ENCODE measurements at regions not wholly inside any gene's neighbourhood (a gene's known extent, or its start where the extent isn't known, plus 50 kb on each side); places are given as distances from the start of the nearest gene placed in this dataset.
"Not testable (repeated sequence)": the region's sequence is repeated elsewhere in the genome, so short reads cannot be mapped to it uniquely, and the experiment has no call there.

DNA sequence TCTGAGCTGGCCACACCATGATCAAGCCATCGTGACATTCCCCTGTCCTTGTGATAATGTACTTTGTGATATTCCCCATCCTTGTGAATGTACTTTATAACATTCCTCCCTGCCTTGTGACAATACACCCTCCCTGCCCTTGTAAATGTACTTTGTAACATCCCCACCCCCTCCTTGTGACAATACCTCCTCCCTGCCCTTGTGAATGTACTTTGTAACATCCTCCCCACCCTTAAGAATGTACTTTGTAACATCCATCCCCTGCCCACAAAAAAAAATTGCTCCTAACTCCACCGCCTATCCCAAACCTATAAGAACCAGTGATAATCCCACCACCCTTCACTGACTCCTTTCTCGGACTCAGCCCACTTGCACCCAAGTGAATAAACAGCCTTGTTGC, 128.8 kb upstream of the ATF7IP start:
- Mint-ChIP-seq H3K9me3 (peaks cover 15% of the 10 kb centered on the region), H3K4me1 (ENCODE audit: low read depth) (peaks cover 22% of the 10 kb centered on the region)
- H3K27me3 Mint-ChIP-seq (ENCODE audit: insufficient read depth); H3K27ac Mint-ChIP-seq; H3K4me3 Mint-ChIP-seq; H3K36me3 Mint-ChIP-seq (ENCODE audit: low read depth); DNase-seq (ENCODE audit: low spot score): not testable (repeated sequence)
- intact Hi-C loops (cut with micrococcal nuclease) = loop anchor here (5.0 kb wide), 1 partner anchor 536 kb away; a partner anchor contains a TSS

DNA sequence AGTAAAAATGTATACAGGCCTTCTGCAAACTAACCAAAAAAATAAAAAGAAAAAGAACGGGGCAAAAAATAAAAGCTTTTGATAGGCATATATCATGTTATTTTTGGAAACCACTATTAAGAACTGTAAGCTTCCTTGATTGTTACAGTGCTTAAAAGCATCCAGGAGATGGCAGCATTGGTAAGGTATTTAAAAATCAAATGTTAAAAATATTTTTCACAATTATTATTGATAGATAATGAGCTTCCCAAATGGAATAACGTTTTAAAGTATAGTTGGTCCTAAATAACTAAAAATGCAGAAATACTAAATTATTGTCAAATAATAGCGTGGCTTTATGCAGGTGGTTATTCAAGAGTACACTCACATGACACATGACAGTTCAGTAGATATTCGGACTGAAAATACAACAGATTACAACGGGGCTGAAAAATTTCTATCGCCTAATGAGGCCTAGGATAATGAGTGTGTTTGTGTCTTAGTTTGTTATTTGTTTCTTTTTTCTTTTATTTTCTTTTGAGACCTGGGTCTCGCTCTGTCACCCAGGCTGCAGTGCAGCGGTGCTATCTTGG, 127.2 kb upstream of the ATF7IP start:
- no peak for DNase-seq (ENCODE audit: low spot score)
- Mint-ChIP-seq H3K4me1 (ENCODE audit: low read depth) (peaks cover 22% of the 10 kb centered on the region), H3K36me3 (ENCODE audit: low read depth) (peaks cover 4% of the 10 kb centered on the region), H3K4me3 (no peak overlapping the region), H3K9me3 (peaks cover 7% of the 10 kb centered on the region), H3K27me3 (ENCODE audit: insufficient read depth) (no peaks in the 10 kb centered on the region), H3K27ac (no peak overlapping the region)
- intact Hi-C loops (cut with micrococcal nuclease) = loop anchor here (1.0 to 5.0 kb wide), 7 partner anchors 127 to 534 kb away; partner anchors contain the start of gene ATF7IP

DNA sequence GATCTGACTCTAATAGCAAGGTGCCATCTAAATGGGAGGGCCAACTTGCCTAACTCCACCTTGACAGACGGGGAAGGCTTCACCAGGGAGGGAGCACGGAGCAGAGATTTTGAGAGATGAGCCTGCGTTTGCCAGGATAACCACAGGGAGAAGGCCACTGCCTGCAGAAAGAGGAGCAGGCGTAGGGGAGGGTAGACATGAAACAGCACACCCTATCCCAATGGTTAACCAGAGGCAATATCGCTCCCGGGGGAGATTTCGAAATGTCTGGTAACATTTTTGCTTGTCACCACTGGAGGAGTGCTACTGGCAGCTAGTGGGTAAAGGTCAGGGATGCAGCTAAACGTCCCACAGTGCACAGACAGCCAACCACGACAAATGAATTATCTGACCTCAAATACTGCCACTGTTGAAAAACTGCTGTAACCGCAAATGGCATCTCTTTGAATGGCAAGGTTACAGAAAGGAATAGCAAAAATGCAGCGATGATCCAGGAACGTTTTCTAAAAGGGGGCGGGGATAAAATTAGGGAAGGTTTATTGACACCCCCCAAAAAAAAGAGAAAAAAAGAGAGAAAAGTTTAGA, 126.0 kb upstream of the ATF7IP start:
- no peaks in the 10 kb centered on the region for H3K27me3 Mint-ChIP-seq (ENCODE audit: insufficient read depth)
- H3K9me3 Mint-ChIP-seq = peaks cover 14% of the 10 kb centered on the region
- H3K36me3 Mint-ChIP-seq (ENCODE audit: low read depth) = peaks cover 7% of the 10 kb centered on the region
- intact Hi-C loops (cut with micrococcal nuclease) = loop anchor here (1.0 to 5.0 kb wide), 3 partner anchors 17 to 533 kb away; a partner anchor contains a TSS
- H3K4me3 Mint-ChIP-seq = peak overlapping the region; percentile 74
- no peak for DNase-seq (ENCODE audit: low spot score)
- peaks cover 22% of the 10 kb centered on the region for H3K4me1 Mint-ChIP-seq (ENCODE audit: low read depth)
- peak overlapping the region; percentile 73 for H3K27ac Mint-ChIP-seq

DNA sequence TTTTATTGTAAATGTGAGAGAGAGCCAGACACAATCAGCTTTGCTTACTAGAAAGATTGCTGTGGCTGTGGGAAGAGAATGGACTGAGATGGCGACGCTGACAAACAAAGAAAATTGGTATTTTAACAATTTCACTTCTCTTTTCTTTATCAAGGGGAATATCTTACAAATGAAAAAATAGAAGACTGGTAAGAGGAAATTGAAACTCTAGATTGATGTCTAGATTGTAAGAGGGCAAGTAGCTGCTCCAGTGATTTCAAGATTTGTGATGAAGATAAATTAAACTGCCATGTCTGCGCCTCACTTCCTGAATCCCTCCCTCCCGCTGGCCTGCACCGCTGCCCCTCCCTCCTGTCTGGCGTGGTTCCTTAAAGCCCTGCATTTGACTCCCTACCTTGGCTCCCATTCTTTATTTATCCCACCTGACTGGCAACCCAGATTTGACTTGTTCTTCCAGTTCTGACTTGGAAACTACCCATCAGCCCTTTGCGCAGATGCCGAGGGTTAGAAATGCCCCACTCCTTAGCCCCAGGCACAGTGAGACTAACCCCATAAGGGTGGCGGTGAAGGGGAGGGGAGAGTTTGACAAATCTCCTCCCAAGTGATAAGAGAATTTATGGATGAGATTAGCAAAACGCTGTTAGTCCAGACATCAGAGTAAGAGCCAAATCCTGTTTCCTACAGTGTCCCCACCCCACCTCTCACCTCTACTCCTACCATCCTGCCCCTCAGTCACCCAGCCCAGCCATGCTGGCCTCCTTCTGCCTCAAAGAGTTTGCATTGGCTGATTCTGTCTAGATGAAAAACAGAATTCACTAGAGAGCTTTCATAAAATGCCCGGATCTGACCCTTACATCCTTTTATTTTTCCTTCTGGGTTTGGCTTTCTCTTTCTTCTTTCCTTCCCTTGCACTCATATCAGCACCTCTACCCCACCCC, 125.3 kb upstream of the ATF7IP start:
- intact Hi-C loops (cut with micrococcal nuclease) = loop anchor here (1.0 to 5.0 kb wide), 3 partner anchors 16 to 532 kb away; a partner anchor contains a TSS
- DNase-seq (ENCODE audit: low spot score) = no peak
- peak overlapping the region; percentile 73 for H3K27ac Mint-ChIP-seq
- peaks cover 7% of the 10 kb centered on the region for H3K36me3 Mint-ChIP-seq (ENCODE audit: low read depth)
- peaks cover 18% of the 10 kb centered on the region for H3K9me3 Mint-ChIP-seq
- no peaks in the 10 kb centered on the region for H3K27me3 Mint-ChIP-seq (ENCODE audit: insufficient read depth)
- peak overlapping the region; percentile 74 for H3K4me3 Mint-ChIP-seq
- H3K4me1 Mint-ChIP-seq (ENCODE audit: low read depth) = peaks cover 22% of the 10 kb centered on the region

DNA sequence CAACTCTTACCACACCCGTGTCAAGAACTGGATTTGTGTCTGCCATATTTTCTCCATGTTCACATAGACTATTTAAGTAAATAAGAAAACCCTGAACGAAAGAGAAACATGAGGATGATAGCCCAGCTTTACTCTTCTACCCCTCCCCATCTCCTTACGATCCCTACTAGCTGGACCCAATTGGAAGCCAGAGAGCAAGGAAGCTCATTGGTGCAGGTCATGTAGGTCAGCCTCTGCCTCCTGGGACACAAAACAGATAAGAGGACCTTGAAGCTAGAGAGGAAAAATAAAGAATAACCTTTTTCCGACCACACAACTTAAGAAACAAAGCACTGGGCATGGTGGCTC, 124.6 kb upstream of the ATF7IP start:
- intact Hi-C loops (cut with micrococcal nuclease) = no loop called here
- H3K4me1 Mint-ChIP-seq (ENCODE audit: low read depth) = peaks cover 22% of the 10 kb centered on the region
- no peak for DNase-seq (ENCODE audit: low spot score)
- H3K27me3 Mint-ChIP-seq (ENCODE audit: insufficient read depth) = no peaks in the 10 kb centered on the region
- peaks cover 18% of the 10 kb centered on the region for H3K9me3 Mint-ChIP-seq
- H3K4me3 Mint-ChIP-seq = peak overlapping the region; percentile 28
- peaks cover 7% of the 10 kb centered on the region for H3K36me3 Mint-ChIP-seq (ENCODE audit: low read depth)
- H3K27ac Mint-ChIP-seq = peak overlapping the region; percentile 73

DNA sequence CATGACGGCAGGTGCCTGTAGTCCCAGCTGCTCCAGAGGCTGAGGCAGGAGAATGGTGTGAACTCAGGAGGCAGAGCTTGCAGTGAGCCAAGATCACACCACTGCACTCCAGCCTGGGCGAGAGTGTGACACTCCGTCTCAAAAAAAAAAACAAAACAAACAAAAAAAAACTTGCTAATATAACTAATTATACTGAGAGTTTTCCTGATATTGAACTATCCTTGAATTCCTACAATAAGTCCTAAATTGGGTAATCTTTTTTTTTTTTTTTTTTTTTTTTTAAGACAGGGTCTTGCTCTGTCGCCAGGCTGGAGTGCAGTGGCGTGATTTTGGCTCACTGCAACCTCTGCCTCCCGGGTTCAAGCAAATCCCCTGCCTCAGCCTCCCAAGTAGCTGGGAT, 122.7 kb upstream of the ATF7IP start:
- intact Hi-C loops (cut with micrococcal nuclease); H3K4me3 Mint-ChIP-seq: not testable (repeated sequence)

DNA sequence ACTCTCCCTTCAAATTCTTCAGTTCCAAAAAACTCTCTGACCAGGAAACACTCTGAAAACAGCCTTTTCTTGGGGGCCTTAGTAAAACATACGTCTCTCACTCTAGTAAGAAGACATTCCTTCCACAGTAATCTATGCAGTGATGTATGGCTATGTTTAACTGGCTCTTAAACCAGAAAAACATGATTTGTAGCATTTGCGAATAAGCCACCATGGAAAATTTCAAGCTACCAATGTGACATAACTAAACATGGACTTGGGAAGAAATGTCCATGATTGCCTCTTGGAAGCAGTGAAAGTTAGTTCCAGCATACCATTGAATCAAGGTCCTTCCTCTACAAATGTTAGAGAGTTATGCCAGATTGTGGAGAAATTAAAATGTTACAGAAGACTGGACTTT, 121.5 kb upstream of the ATF7IP start:
- Mint-ChIP-seq H3K4me3 (no peak overlapping the region), H3K27ac (no peak overlapping the region), H3K36me3 (ENCODE audit: low read depth) (peaks cover 7% of the 10 kb centered on the region), H3K4me1 (ENCODE audit: low read depth) (peaks cover 22% of the 10 kb centered on the region), H3K27me3 (ENCODE audit: insufficient read depth) (no peaks in the 10 kb centered on the region), H3K9me3 (peaks cover 18% of the 10 kb centered on the region)
- intact Hi-C loops (cut with micrococcal nuclease) = no loop called here
- no peak for DNase-seq (ENCODE audit: low spot score)

More for the DNA sequence above, 122.7 kb upstream of the ATF7IP start:
- not testable (repeated sequence) for H3K27ac Mint-ChIP-seq; H3K27me3 Mint-ChIP-seq (ENCODE audit: insufficient read depth); DNase-seq (ENCODE audit: low spot score); H3K36me3 Mint-ChIP-seq (ENCODE audit: low read depth)
- Mint-ChIP-seq H3K9me3 (peaks cover 18% of the 10 kb centered on the region), H3K4me1 (ENCODE audit: low read depth) (peaks cover 22% of the 10 kb centered on the region)

DNA sequence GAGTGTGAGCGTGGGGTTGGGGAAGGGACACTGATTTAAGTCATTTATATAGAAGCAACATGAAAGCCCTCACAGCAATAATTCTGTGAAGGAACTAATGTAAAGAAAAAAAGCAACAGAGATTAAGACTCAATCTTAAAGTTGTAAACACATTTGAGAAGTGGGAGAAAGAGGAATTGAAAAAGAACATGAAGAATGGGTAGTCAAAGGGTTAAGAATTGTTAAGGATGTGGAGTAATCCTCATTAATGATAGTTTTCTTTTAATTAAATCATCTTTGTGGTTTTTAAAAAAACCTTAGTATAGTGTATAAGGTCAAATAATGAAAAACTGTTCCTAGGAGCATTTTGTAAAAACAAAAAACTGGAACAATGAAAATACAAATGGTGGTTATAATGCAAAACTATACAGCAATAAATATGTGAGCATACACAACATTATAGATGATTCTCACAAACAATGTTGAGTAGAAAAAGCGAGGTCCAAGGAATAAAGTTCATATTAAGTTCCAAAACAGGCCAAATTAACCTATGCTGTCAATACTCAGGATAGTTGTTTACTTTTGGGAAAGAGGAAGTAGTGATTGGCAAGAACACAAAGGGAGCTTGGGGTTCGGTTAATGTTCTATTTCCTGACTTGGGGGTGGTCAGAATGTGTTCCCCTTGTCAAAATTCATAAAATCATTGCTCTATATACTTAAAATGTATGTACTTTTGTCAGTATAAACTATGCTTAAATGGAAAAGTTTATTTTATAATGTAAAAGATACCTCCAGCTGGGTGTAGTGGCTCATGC, 120.4 kb upstream of the ATF7IP start:
- Mint-ChIP-seq H3K9me3 (peaks cover 18% of the 10 kb centered on the region), H3K4me1 (ENCODE audit: low read depth) (peaks cover 10% of the 10 kb centered on the region), H3K27me3 (ENCODE audit: insufficient read depth) (no peaks in the 10 kb centered on the region), H3K27ac (no peak overlapping the region), H3K36me3 (ENCODE audit: low read depth) (peaks cover 6% of the 10 kb centered on the region), H3K4me3 (no peak overlapping the region)
- no peak for DNase-seq (ENCODE audit: low spot score)
- intact Hi-C loops (cut with micrococcal nuclease) = no loop called here

DNA sequence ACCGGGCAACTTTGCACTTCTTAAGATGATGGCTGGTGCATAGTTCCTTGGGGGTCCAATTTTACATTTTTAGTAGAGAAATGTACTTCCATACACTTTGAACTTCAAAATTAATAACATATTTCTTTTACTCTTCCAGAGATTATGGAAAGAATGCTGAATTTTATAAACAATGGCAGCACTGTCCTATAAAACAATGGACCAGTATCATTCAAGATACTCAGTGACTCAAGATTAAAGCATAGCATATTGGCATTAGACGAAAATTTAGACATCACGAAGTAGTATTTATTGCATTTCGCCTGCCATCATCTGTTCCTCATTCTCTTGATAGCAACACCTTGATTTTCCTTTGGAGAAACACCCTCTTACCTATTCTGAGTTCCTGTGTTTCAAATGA, 118.3 kb upstream of the ATF7IP start:
- H3K4me3 Mint-ChIP-seq = no peak overlapping the region
- peaks cover 11% of the 10 kb centered on the region for H3K4me1 Mint-ChIP-seq (ENCODE audit: low read depth)
- no peaks in the 10 kb centered on the region for H3K27me3 Mint-ChIP-seq (ENCODE audit: insufficient read depth)
- peaks cover 12% of the 10 kb centered on the region for H3K9me3 Mint-ChIP-seq
- intact Hi-C loops (cut with micrococcal nuclease) = no loop called here
- no peak for DNase-seq (ENCODE audit: low spot score)
- H3K36me3 Mint-ChIP-seq (ENCODE audit: low read depth) = peaks cover 3% of the 10 kb centered on the region
- no peak overlapping the region for H3K27ac Mint-ChIP-seq

DNA sequence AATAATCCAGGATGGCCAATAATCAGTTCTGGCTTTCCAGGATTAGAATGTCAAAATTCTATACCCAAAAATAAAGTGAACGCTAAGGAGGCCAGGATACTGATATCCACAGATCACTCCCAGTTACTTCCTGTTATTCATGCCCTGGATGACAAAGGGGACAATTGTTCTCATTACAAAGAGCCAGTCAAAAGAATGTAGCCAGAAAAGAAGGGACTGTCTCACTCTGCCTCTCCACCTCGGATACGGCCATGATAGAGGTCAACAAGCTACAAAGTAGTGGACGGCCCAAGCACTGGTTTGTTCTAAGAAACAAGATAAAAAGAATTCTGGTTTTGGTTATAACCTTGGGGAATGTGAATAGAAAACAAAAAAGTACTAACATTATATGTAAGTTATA, 116.1 kb upstream of the ATF7IP start:
- no peaks in the 10 kb centered on the region for H3K27me3 Mint-ChIP-seq (ENCODE audit: insufficient read depth)
- peaks cover 5% of the 10 kb centered on the region for H3K9me3 Mint-ChIP-seq
- intact Hi-C loops (cut with micrococcal nuclease) = no loop called here
- DNase-seq (ENCODE audit: low spot score) = no peak
- H3K4me1 Mint-ChIP-seq (ENCODE audit: low read depth) = peaks cover 19% of the 10 kb centered on the region
- H3K4me3 Mint-ChIP-seq = no peak overlapping the region
- H3K27ac Mint-ChIP-seq = no peak overlapping the region
- no peaks in the 10 kb centered on the region for H3K36me3 Mint-ChIP-seq (ENCODE audit: low read depth)

DNA sequence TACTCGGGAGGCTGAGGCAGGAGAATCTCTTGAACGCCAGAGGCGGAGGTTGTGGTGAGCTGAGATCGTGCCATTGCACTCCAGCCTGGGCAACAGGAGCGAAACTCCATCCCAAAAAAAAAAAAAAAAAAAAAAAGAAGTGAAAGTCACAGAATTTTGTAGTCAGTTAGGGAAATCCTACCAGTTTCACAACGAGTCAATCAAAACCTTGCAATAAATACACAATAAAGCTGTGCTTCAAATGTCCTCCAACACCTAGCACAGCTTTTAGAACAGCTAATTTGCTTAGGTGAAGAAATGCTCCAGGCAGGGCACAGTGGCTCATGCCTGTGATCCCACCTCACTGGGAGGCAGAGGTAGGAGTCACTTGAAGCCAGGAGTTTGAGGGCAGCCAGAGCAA, 112.8 kb upstream of the ATF7IP start:
- H3K4me3 Mint-ChIP-seq = no peak overlapping the region
- H3K4me1 Mint-ChIP-seq (ENCODE audit: low read depth) = peaks cover 51% of the 10 kb centered on the region

DNA sequence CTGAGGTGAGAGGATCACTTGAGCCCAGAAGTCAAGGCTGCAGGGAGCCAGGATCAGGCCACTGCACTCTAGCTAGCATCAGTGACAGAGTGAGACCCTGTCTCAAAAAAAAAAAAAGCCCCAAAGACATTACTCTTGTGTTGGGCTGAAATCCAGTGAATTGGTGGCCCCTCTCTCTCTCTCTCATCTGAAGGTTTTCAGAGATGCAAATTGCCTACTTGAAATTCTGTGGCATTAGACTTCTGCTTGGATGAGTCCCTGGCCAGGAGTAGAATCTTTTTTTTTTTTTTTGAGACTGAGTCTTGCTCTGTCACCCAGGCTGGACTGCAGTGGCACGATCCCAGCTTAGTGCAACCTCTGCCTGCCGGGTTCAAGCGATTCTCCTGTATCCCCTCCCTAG, 112.0 kb upstream of the ATF7IP start:
- Mint-ChIP-seq H3K4me3 (no peak overlapping the region), H3K9me3 (peaks cover 3% of the 10 kb centered on the region), H3K4me1 (ENCODE audit: low read depth) (peaks cover 59% of the 10 kb centered on the region), H3K27me3 (ENCODE audit: insufficient read depth) (no peaks in the 10 kb centered on the region), H3K36me3 (ENCODE audit: low read depth) (peaks cover 7% of the 10 kb centered on the region), H3K27ac (no peak overlapping the region)
- DNase-seq (ENCODE audit: low spot score) = no peak
- intact Hi-C loops (cut with micrococcal nuclease) = loop anchor here (10.0 kb wide), 1 partner anchor 1311 kb away; no protein-coding TSS in a partner anchor

More for the DNA sequence above, 112.8 kb upstream of the ATF7IP start:
- H3K27me3 Mint-ChIP-seq (ENCODE audit: insufficient read depth) = no peaks in the 10 kb centered on the region
- DNase-seq (ENCODE audit: low spot score) = no peak
- intact Hi-C loops (cut with micrococcal nuclease) = loop anchor here (10.0 kb wide), 1 partner anchor 1312 kb away; no protein-coding TSS in a partner anchor
- peaks cover 3% of the 10 kb centered on the region for H3K9me3 Mint-ChIP-seq
- H3K27ac Mint-ChIP-seq = peak overlapping the region; percentile 65
- peaks cover 7% of the 10 kb centered on the region for H3K36me3 Mint-ChIP-seq (ENCODE audit: low read depth)
